H9 (cell line): ENCODE measurements at regions not wholly inside any gene's neighbourhood (a gene's known extent, or its start where the extent isn't known, plus 50 kb on each side); places are given as distances from the start of the nearest gene placed in this dataset.

Source experiments
- DNase-seq: peaks from one replicate; pipeline ENCODE4 v3.0.0-alpha.2; 2017
- H2AFZ ChIP-seq: one replicate; pipeline ENCODE4 v1.6.1; 2013; ENCODE audit warnings: mild to moderate bottlenecking, low read length, control low read depth, moderate library complexity
- H2AK5ac ChIP-seq: 2 replicates; pipeline ENCODE4 v1.6.1; 2013; ENCODE audit warnings: low read length, control low read depth, mixed read lengths; ENCODE audit not compliant: insufficient read length
- H2BK120ac ChIP-seq: one replicate; pipeline ENCODE4 v1.6.1; 2013; ENCODE audit warnings: low read depth, mild to moderate bottlenecking, low read length, control low read depth, inconsistent platforms; ENCODE audit not compliant: poor library complexity, severe bottlenecking
- H2BK12ac ChIP-seq: 2 replicates; pipeline ENCODE4 v1.6.1; 2013; ENCODE audit warnings: low read length, control low read depth, mixed read lengths, low read depth; ENCODE audit not compliant: insufficient read length
- H2BK15ac ChIP-seq: 2 replicates; pipeline ENCODE4 v1.6.1; 2013; ENCODE audit warnings: low read depth, low read length, control low read depth
- H2BK20ac ChIP-seq: one replicate; pipeline ENCODE4 v1.6.1; 2013; ENCODE audit warnings: low read depth, mild to moderate bottlenecking, low read length, control low read depth, inconsistent platforms; ENCODE audit not compliant: poor library complexity, severe bottlenecking
- H2BK5ac ChIP-seq: 2 replicates; pipeline ENCODE4 v1.6.1; 2013; ENCODE audit warnings: low read length, control low read depth, mixed read lengths; ENCODE audit not compliant: insufficient read length
- H3K14ac ChIP-seq: 2 replicates; pipeline ENCODE4 v1.6.1; 2013; ENCODE audit warnings: low read length, control low read depth; ENCODE audit not compliant: insufficient read depth
- H3K18ac ChIP-seq: 2 replicates; pipeline ENCODE4 v1.6.1; 2013; ENCODE audit warnings: low read depth, mild to moderate bottlenecking, mixed read lengths, low read length, control low read depth; ENCODE audit not compliant: insufficient read length
- H3K23ac ChIP-seq: 2 replicates; pipeline ENCODE4 v1.6.1; 2013; ENCODE audit warnings: low read length, control low read depth, mixed read lengths, low read depth; ENCODE audit not compliant: insufficient read length
- H3K23me2 ChIP-seq: 2 replicates; pipeline ENCODE4 v1.6.1; 2013; ENCODE audit warnings: low read depth, mild to moderate bottlenecking, mixed read lengths, low read length, control low read depth; ENCODE audit not compliant: insufficient read length, poor library complexity, severe bottlenecking
- H3K27ac ChIP-seq: 2 replicates; pipeline ENCODE4 v1.5.1; 2013; ENCODE audit warnings: low read length, control low read depth, mixed read lengths, low read depth; ENCODE audit not compliant: insufficient read length
- H3K27me3 ChIP-seq: 2 replicates; pipeline ENCODE4 v1.6.1; 2013; ENCODE audit warnings: low read length, control low read depth, inconsistent platforms; ENCODE audit not compliant: insufficient read depth
- H3K4ac ChIP-seq: 2 replicates; pipeline ENCODE4 v1.6.1; 2013; ENCODE audit warnings: low read depth, mild to moderate bottlenecking, control low read depth, inconsistent platforms, low read length, moderate library complexity
- H3K4me1 ChIP-seq: 2 replicates; pipeline ENCODE4 v1.6.1; 2013; ENCODE audit warnings: low read length, control low read depth, inconsistent platforms; ENCODE audit not compliant: insufficient read depth
- H3K4me2 ChIP-seq: 2 replicates; pipeline ENCODE4 v1.6.1; 2013; ENCODE audit warnings: low read length, control low read depth, mixed read lengths; ENCODE audit not compliant: insufficient read length, insufficient read depth
- H3K56ac ChIP-seq: 2 replicates; pipeline ENCODE4 v1.6.1; 2013; ENCODE audit warnings: low read depth, mild to moderate bottlenecking, mixed read lengths, low read length, control low read depth; ENCODE audit not compliant: insufficient read length
- H3K79me1 ChIP-seq: 2 replicates; pipeline ENCODE4 v1.6.1; 2013; ENCODE audit warnings: low read depth, mild to moderate bottlenecking, moderate library complexity, low read length, control low read depth, inconsistent platforms; ENCODE audit not compliant: insufficient read depth, poor library complexity, severe bottlenecking
- H3K79me2 ChIP-seq: 2 replicates; pipeline ENCODE4 v1.6.1; 2013; ENCODE audit warnings: low read length, control low read depth, inconsistent platforms; ENCODE audit not compliant: insufficient read depth
- H3K9ac ChIP-seq: 2 replicates; pipeline ENCODE4 v1.6.1; 2013; ENCODE audit warnings: low read length, control low read depth, mixed read lengths; ENCODE audit not compliant: insufficient read length; ENCODE audit errors: extremely low read depth
- H3K9me3 ChIP-seq: one replicate; pipeline ENCODE4 v1.6.1; 2013; ENCODE audit warnings: low read depth, low read length, inconsistent platforms; ENCODE audit not compliant: control insufficient read depth
- H3T11ph ChIP-seq: one replicate; pipeline ENCODE4 v1.6.1; 2013; ENCODE audit warnings: mild to moderate bottlenecking, low read length, control low read depth, inconsistent platforms
- H4K20me1 ChIP-seq: one replicate; pipeline ENCODE4 v1.6.1; 2013; ENCODE audit not compliant: control insufficient read depth, insufficient read length, insufficient read depth
- H4K5ac ChIP-seq: 2 replicates; pipeline ENCODE4 v1.6.1; 2013; ENCODE audit warnings: low read depth, mild to moderate bottlenecking, mixed read lengths, low read length, control low read depth; ENCODE audit not compliant: insufficient read length
- H4K8ac ChIP-seq: replicated peaks from 2 replicates; pipeline ENCODE4 v1.6.1; 2013; ENCODE audit warnings: low read length, control low read depth, mixed read lengths, low read depth; ENCODE audit not compliant: insufficient read length
- H4K91ac ChIP-seq: 2 replicates; pipeline ENCODE4 v1.6.1; 2013; ENCODE audit warnings: low read depth, mild to moderate bottlenecking, moderate library complexity, mixed read lengths, low read length, control low read depth; ENCODE audit not compliant: insufficient read length
- H3K27ac Mint-ChIP-seq, 3 experiments: 2 replicates in 2 of 3; 3 replicates in 1 of 3; pipeline ENCODE4 v1.8.0; 2020 to 2021; ENCODE audit warnings: mixed read lengths in 3 of 3, mild to moderate bottlenecking in 1 of 3, moderate library complexity in 1 of 3
- H3K27me3 Mint-ChIP-seq: 2 replicates; pipeline ENCODE4 v1.8.0; 2021; ENCODE audit warnings: low read depth, mild to moderate bottlenecking, moderate library complexity, mixed read lengths
- H3K36me3 Mint-ChIP-seq, 3 experiments: 2 replicates in 2 of 3; 3 replicates in 1 of 3; pipeline ENCODE4 v1.8.0; 2020 to 2021; ENCODE audit warnings: low read depth in 3 of 3, mixed read lengths in 3 of 3; ENCODE audit not compliant: insufficient read depth in 1 of 3
- H3K4me1 Mint-ChIP-seq, 2 experiments: 2 replicates each; pipeline ENCODE4 v1.8.0; 2020; ENCODE audit warnings: mixed read lengths in 2 of 2
- H3K4me3 Mint-ChIP-seq, 2 experiments: 2 replicates in 1 of 2; 3 replicates in 1 of 2; pipeline ENCODE4 v1.8.0; 2020 to 2021; ENCODE audit warnings: mild to moderate bottlenecking in 2 of 2, mixed read lengths in 2 of 2, moderate library complexity in 1 of 2
- H3K9me3 Mint-ChIP-seq, 2 experiments: 2 replicates in 1 of 2; 3 replicates in 1 of 2; pipeline ENCODE4 v1.8.0; 2020; ENCODE audit warnings: mild to moderate bottlenecking in 2 of 2, mixed read lengths in 2 of 2, moderate library complexity in 1 of 2
- CTCF ChIP-seq: fragments of 200-600 bp; sonication (generic); conservative IDR thresholded peaks from 3 replicates; pipeline ENCODE4 v1.8.0; 2021; ENCODE audit warnings: antibody characterized with exemption, mild to moderate bottlenecking
- WGBS: extraction: QIAGEN DNeasy Blood & Tissue Kit; methylation state at CpG from one replicate; pipeline ENCODE4 v1.1.7; 2013; ENCODE audit warnings: missing lambda C conversion rate, low lambda C conversion rate, mixed read lengths; ENCODE audit not compliant: insufficient read length; ENCODE audit errors: extremely low coverage; 5-methylcytosine and 5-hydroxymethylcytosine counted together

GRCh38 chr5:136528481-136529030 lies 163.2 kb upstream of the TRPC7 start:
- H3K9me3 Mint-ChIP-seq = no peaks in the 10 kb centered on the region; a peak in 1 of 5 replicates
- no peak overlapping the region for H2BK20ac ChIP-seq
- no peaks in the 10 kb centered on the region for H3K79me2 ChIP-seq
- no peak for DNase-seq
- no peak overlapping the region for H2BK5ac ChIP-seq
- H4K8ac ChIP-seq = no peak overlapping the region
- H3K27me3 ChIP-seq = no peaks in the 10 kb centered on the region
- no peak overlapping the region for H3T11ph ChIP-seq
- no peak overlapping the region for H4K5ac ChIP-seq
- TF ChIP-seq CTCF = no peak
- H2AFZ ChIP-seq = no peak overlapping the region
- peaks cover 1% of the 10 kb centered on the region; the same call in 1 of the 2 replicates for H3K27me3 Mint-ChIP-seq
- no peak overlapping the region for H2BK12ac ChIP-seq
- H3K4me1 ChIP-seq = no peaks in the 10 kb centered on the region
- no peak overlapping the region for H3K14ac ChIP-seq
- no peaks in the 10 kb centered on the region for H3K9me3 ChIP-seq
- no peak overlapping the region for H3K27ac Mint-ChIP-seq
- H3K18ac ChIP-seq = no peak overlapping the region
- H2AK5ac ChIP-seq = no peak overlapping the region
- no peak overlapping the region for H3K56ac ChIP-seq
- H4K20me1 ChIP-seq = no peaks in the 10 kb centered on the region
- H3K27ac ChIP-seq = no peak overlapping the region
- H3K4me1 Mint-ChIP-seq = peaks cover 0 to 12% of the 10 kb centered on the region in 2 experiments; a peak in 2 of 4 replicates
- no peaks in the 10 kb centered on the region; a peak in 1 of 7 replicates for H3K36me3 Mint-ChIP-seq
- H3K4ac ChIP-seq = no peak overlapping the region
- H3K23ac ChIP-seq = no peak overlapping the region
- no peak overlapping the region for H2BK120ac ChIP-seq
- WGBS = no CpG with 5 or more reads among the region's 2 CpGs
- H3K79me1 ChIP-seq = no peaks in the 10 kb centered on the region
- no peak overlapping the region for H3K4me2 ChIP-seq
- H3K23me2 ChIP-seq = no peaks in the 10 kb centered on the region
- no peak overlapping the region for H4K91ac ChIP-seq
- no peak overlapping the region for H3K4me3 Mint-ChIP-seq
- no peak overlapping the region for H3K9ac ChIP-seq
- H2BK15ac ChIP-seq = no peak overlapping the region
